WI38 (cell line): ENCODE measurements at regions not wholly inside any gene's neighbourhood (a gene's known extent, or its start where the extent isn't known, plus 50 kb on each side); places are given as distances from the start of the nearest gene placed in this dataset.

Source experiments
- H3K4me3 ChIP-seq: 2 replicates; pipeline ENCODE4 v1.5.1; 2011; ENCODE audit warnings: low read depth, mild to moderate bottlenecking, control low read depth, low read length
- TF ChIP-seq, protein P1 (sequence below): IDR thresholded peaks from 2 replicates; pipeline ENCODE4 v1.5.1; 2012; ENCODE audit warnings: low read depth, mild to moderate bottlenecking, control low read depth, low read length

DNA sequence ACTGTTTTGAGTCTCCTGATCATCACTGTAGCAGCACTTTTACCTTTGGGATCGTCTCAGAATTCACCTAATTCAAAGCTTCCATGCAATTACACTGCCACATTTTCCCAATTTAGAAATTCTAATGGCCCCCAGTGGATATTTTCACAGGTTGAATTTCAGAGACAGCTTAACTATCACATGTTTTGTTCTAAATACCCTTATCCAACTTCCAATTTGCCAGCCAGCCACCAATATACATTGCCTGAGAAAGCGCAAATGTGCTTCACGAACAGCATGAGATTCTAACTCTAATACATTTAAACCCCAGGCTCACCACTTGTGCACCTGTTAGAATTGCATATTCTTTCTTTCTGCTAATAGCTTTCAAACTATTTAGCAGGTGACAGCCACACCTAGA, 1160.9 kb upstream of the TMEM132C start:
- no peak overlapping the region for H3K4me3 ChIP-seq
- TF ChIP-seq, protein P1, sequence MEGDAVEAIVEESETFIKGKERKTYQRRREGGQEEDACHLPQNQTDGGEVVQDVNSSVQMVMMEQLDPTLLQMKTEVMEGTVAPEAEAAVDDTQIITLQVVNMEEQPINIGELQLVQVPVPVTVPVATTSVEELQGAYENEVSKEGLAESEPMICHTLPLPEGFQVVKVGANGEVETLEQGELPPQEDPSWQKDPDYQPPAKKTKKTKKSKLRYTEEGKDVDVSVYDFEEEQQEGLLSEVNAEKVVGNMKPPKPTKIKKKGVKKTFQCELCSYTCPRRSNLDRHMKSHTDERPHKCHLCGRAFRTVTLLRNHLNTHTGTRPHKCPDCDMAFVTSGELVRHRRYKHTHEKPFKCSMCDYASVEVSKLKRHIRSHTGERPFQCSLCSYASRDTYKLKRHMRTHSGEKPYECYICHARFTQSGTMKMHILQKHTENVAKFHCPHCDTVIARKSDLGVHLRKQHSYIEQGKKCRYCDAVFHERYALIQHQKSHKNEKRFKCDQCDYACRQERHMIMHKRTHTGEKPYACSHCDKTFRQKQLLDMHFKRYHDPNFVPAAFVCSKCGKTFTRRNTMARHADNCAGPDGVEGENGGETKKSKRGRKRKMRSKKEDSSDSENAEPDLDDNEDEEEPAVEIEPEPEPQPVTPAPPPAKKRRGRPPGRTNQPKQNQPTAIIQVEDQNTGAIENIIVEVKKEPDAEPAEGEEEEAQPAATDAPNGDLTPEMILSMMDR = no peak

GRCh38 chr12:127106697-127107096, 1160.3 kb upstream of the TMEM132C start:
- TF ChIP-seq, protein P1 = no peak
- no peak overlapping the region for H3K4me3 ChIP-seq

DNA sequence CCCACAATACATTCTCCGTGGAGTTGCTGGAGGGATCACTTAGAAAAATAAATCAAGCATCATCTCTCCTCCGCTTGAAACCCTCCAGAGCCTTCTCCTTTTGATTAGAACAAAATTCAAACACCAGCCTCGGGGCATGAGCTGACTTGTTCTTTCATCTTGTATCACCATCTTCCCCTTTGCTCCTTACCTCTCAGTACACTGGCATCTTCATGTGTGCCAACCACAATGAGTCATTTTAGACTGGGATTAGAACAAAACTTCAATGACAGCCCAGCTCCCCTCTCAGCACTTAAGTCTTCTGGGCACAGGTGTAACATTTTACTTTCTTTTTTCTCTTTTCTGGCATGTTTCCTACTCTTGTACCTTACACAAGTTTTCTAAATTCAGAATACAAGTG, 1159.2 kb upstream of the TMEM132C start:
- H3K4me3 ChIP-seq = no peak overlapping the region
- TF ChIP-seq, protein P1 = no peak

DNA sequence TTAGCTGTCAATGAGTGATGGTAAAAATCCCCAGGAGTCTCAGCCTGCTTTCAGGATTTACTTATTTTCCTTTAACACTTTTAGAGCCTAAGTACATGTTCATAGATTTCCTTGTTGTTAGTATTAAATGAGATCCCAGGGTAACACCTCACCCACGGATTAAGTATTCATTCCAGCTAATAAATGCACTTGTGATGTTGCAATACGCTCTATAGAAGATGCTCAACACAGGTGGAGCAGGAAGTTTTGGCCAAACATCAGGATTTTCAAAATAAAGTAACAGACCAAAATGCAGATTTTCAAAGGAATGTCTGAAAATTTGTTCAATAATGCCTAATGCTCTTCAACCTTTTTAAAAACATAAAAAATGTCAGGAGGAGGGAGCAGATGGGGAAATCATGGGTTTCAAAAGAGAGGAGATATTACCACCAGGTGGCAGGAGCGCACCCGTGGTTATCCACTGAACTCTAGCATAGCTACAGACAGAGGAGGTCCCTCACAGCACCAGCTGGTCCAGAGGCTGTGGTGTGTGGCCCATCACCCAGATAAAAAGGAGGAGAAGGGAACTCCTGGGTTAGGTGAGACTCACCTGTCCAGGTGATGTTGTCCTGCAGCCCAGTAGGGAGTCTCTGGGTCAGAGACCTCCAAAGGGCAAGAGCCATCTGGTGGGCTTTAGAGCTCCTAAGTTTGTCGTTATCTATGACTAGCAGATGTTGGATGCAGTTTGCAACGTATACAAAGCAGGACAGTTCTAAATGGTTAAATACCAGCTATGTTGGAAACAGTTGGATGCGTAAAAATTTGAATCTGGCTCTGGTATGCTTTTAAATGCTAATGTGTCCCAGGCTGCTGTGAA, 1158.4 kb upstream of the TMEM132C start:
- TF ChIP-seq, protein P1 = peak; percentile 52
- no peak overlapping the region for H3K4me3 ChIP-seq

- no peak overlapping the region for H3K4me3 ChIP-seq
- TF ChIP-seq, protein P1 = no peak
These were observed 1153.0 kb upstream of the TMEM132C start for GRCh38 chr12:127113945-127114344.

DNA sequence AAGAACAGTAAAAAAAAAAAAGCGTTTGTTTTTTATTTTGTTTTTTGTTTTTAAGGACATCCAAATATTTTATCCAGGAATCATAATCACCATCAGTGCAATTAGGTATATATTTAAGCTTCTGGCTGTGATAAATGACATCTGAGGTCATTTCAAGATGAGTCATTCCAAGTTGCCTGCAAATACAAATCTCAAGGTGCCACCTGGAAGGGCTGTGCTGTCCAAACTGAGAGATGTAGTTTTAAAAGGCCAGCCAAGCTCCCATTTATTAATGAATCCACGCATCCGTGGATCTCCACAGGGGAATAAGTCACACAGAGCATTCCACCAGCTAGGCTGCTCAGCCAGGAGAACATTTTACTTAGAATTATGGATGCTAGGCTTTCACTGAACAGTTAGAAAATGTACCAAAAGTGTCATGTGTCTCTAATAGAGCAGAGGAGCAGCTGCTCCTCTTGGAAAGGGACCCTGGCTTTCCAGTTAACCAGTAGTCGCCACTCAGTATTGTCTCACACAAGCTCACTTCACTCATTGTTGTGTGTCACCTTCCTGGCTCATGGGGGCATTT, 1151.4 kb upstream of the TMEM132C start:
- H3K4me3 ChIP-seq = no peak overlapping the region
- TF ChIP-seq, protein P1 = no peak

DNA sequence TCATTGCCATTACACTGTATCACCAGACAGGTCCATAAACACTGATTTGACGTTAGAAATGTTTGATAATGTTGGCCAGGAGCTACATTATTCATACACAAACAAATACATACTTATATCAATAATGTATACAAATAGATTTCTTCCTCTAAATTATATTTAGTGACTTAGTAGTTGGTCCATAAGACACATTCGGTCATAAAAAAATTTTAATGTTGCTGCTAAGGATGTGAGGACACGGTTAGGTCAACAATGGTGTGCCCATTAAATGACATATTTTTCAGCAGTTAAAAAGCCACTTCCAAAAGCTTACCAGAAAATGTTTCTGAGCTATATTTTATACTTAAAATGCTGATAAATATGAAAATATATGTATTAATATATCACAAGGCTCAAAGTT, 1148.7 kb upstream of the TMEM132C start:
- H3K4me3 ChIP-seq = no peak overlapping the region
- TF ChIP-seq, protein P1 = no peak
